PFSK-1 (cell line): ENCODE measurements at regions not wholly inside any gene's neighbourhood (a gene's known extent, or its start where the extent isn't known, plus 50 kb on each side); places are given as distances from the start of the nearest gene placed in this dataset.

Experiments used
- POLR2AphosphoS5 ChIP-seq: IDR thresholded peaks from 2 replicates; pipeline ENCODE4 v1.6.1; 2012; ENCODE audit warnings: low read depth, mild to moderate bottlenecking, control low read depth, low read length, moderate library complexity
- SIN3A ChIP-seq: IDR thresholded peaks from 2 replicates; pipeline ENCODE4 v1.6.1; 2012; ENCODE audit warnings: mild to moderate bottlenecking, low read length, moderate library complexity, borderline replicate concordance; ENCODE audit not compliant: insufficient read depth

- TF ChIP-seq POLR2AphosphoS5: no peak
- no peak for TF ChIP-seq SIN3A
Measured at GRCh38 chr3:16122155-16122554, 52.3 kb upstream of the GALNT15 start.
